IMR-90 (cell line): ENCODE measurements at regions not wholly inside any gene's neighbourhood (a gene's known extent, or its start where the extent isn't known, plus 50 kb on each side); places are given as distances from the start of the nearest gene placed in this dataset.

Experiments used
- CEBPB ChIP-seq: IDR thresholded peaks from 2 replicates; pipeline ENCODE4 v1.6.1; 2012; ENCODE audit warnings: low read depth, low read length, improper control_type of control experiment
- CHD1 ChIP-seq: IDR thresholded peaks from 2 replicates; pipeline ENCODE4 v1.6.1; 2012; ENCODE audit warnings: low read depth, low read length, improper control_type of control experiment
- FOS ChIP-seq: fragments of 150-350 bp; IDR thresholded peaks from 2 replicates; pipeline ENCODE4 v1.6.1; 2016; ENCODE audit warnings: low read depth, low read length
- POLR2A ChIP-seq: IDR thresholded peaks from 2 replicates; pipeline ENCODE4 v1.6.1; 2012; ENCODE audit warnings: mild to moderate bottlenecking, low read depth, low read length
- RCOR1 ChIP-seq: IDR thresholded peaks from 2 replicates; pipeline ENCODE4 v1.6.1; 2012; ENCODE audit warnings: mild to moderate bottlenecking, low read length, improper control_type of control experiment; ENCODE audit not compliant: insufficient replicate concordance
- RFX5 ChIP-seq: IDR thresholded peaks from 2 replicates; pipeline ENCODE4 v1.8.0; 2012; ENCODE audit warnings: low read depth, mild to moderate bottlenecking, low read length, moderate library complexity
- TF ChIP-seq, protein P1 (sequence below): conservative IDR thresholded peaks from 2 replicates; pipeline ENCODE4 v1.5.1; 2012; ENCODE audit warnings: mild to moderate bottlenecking, low read depth, low read length, improper control_type of control experiment

DNA sequence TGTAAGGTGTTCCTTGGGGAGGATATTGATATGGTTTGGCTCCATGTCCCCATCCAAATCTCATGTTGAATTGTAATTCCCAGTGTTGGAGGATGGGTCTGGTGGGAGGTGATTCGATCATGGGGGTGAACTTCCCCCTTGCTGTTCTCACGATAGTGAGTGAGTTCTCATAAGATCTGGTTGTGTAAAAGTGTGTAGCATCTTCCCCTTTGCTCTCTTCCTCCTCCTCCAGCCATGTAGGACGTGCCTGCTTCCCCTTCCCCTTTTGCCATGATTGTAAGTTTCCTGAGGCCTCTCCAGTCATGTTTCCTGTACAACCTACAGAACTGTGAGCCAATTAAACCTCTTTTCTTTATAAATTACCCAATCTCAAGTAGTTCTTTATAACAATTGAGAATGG, 458.7 kb downstream of the LPIN1 start:
- TF ChIP-seq RFX5 (no peak), POLR2A (no peak), CEBPB (no peak), RCOR1 (no peak), FOS (no peak), CHD1 (no peak)
- TF ChIP-seq, protein P1, sequence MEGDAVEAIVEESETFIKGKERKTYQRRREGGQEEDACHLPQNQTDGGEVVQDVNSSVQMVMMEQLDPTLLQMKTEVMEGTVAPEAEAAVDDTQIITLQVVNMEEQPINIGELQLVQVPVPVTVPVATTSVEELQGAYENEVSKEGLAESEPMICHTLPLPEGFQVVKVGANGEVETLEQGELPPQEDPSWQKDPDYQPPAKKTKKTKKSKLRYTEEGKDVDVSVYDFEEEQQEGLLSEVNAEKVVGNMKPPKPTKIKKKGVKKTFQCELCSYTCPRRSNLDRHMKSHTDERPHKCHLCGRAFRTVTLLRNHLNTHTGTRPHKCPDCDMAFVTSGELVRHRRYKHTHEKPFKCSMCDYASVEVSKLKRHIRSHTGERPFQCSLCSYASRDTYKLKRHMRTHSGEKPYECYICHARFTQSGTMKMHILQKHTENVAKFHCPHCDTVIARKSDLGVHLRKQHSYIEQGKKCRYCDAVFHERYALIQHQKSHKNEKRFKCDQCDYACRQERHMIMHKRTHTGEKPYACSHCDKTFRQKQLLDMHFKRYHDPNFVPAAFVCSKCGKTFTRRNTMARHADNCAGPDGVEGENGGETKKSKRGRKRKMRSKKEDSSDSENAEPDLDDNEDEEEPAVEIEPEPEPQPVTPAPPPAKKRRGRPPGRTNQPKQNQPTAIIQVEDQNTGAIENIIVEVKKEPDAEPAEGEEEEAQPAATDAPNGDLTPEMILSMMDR: no peak
